ENCODE measurements at regions not wholly inside any gene's neighbourhood (a gene's known extent, or its start where the extent isn't known, plus 50 kb on each side); places are given as distances from the start of the nearest gene placed in this dataset.

- Histone ChIP-seq H3K9me2 (replicated peaks; ENCODE audit: low read length) (no peaks in the 10 kb centered on the region), H3F3A (ENCODE audit: low read length, unreplicated experiment) (no peaks in the 10 kb centered on the region), H4K20me1 (ENCODE audit: low read length) (no peaks in the 10 kb centered on the region), H3K27ac (ENCODE audit: low read length) (no peak overlapping the region), H3K4me1 (ENCODE audit: insufficient read depth, low read length) (no peaks in the 10 kb centered on the region), H3K9ac (ENCODE audit: low read length) (no peak overlapping the region), H3K27me3 (ENCODE audit: low read length) (no peaks in the 10 kb centered on the region), H2AFZ (ENCODE audit: low read length) (no peak overlapping the region), H3K4me3 (ENCODE audit: low read length) (no peak overlapping the region), H3K4me2 (ENCODE audit: low read length) (no peak overlapping the region), H3K36me3 (ENCODE audit: low read depth, low read length) (no peaks in the 10 kb centered on the region), H3K79me2 (ENCODE audit: low read length) (no peaks in the 10 kb centered on the region), H3K9me3 (ENCODE audit: low read length) (0 out of 2 replicates have a peak, but pooled peaks cover 5% of the 10 kb centered on the region)
- ATAC-seq: no peak
- TF ChIP-seq EZH2phosphoT487 (IDR thresholded peaks at IDR 0.05; ENCODE audit: borderline replicate concordance, low read length) (no peak), EZH2 (IDR thresholded peaks at IDR 0.05; ENCODE audit: low read length, unreplicated experiment) (no peak), CTCF (conservative IDR thresholded peaks at IDR 0.05; ENCODE audit: low read depth, low read length) (no peak)
- ChIA-PET CTCF (no interaction called here), POLR2A (ENCODE audit: unreplicated experiment) (no interaction called here)
- no peak for DNase-seq
- intact Hi-C loops (cut with micrococcal nuclease): no loop called here
- BruUV-seq (replicated peaks): no TSS peak
These were observed 675.4 kb upstream of the AUTS2 start for GRCh38 chr7:68922850-68923249.

GRCh38 chr7:68925241-68925640, 673.0 kb upstream of the AUTS2 start:
- no TSS peak for BruUV-seq (replicated peaks)
- no peaks in the 10 kb centered on the region for H4K20me1 ChIP-seq (ENCODE audit: low read length)
- no peaks in the 10 kb centered on the region for H3K27me3 ChIP-seq (ENCODE audit: low read length)
- H3K4me1 ChIP-seq (ENCODE audit: insufficient read depth, low read length): no peaks in the 10 kb centered on the region
- H3K36me3 ChIP-seq (ENCODE audit: low read depth, low read length): no peaks in the 10 kb centered on the region
- ChIA-PET CTCF (no interaction called here), POLR2A (ENCODE audit: unreplicated experiment) (no interaction called here)
- no peaks in the 10 kb centered on the region for H3F3A ChIP-seq (ENCODE audit: low read length, unreplicated experiment)
- no peak overlapping the region for H3K9ac ChIP-seq (ENCODE audit: low read length)
- DNase-seq (no peak), ATAC-seq (no peak)
- TF ChIP-seq CTCF (conservative IDR thresholded peaks at IDR 0.05; ENCODE audit: low read depth, low read length) (no peak), EZH2phosphoT487 (IDR thresholded peaks at IDR 0.05; ENCODE audit: borderline replicate concordance, low read length) (no peak), EZH2 (IDR thresholded peaks at IDR 0.05; ENCODE audit: low read length, unreplicated experiment) (no peak)
- no peak overlapping the region for H3K27ac ChIP-seq (ENCODE audit: low read length)
- no peaks in the 10 kb centered on the region for H3K9me2 ChIP-seq (replicated peaks; ENCODE audit: low read length)
- no peak overlapping the region for H3K4me3 ChIP-seq (ENCODE audit: low read length)
- no peaks in the 10 kb centered on the region for H3K79me2 ChIP-seq (ENCODE audit: low read length)
- no peak overlapping the region for H2AFZ ChIP-seq (ENCODE audit: low read length)
- intact Hi-C loops (cut with micrococcal nuclease): no loop called here
- H3K4me2 ChIP-seq (ENCODE audit: low read length): no peak overlapping the region
- H3K9me3 ChIP-seq (ENCODE audit: low read length): no peaks in the 10 kb centered on the region

- Histone ChIP-seq H3K4me2 (ENCODE audit: low read length) (no peak overlapping the region), H3K9me3 (ENCODE audit: low read length) (no peaks in the 10 kb centered on the region), H3K27ac (ENCODE audit: low read length) (no peak overlapping the region), H3K79me2 (ENCODE audit: low read length) (no peaks in the 10 kb centered on the region), H3K36me3 (ENCODE audit: low read depth, low read length) (no peaks in the 10 kb centered on the region), H3K4me1 (ENCODE audit: insufficient read depth, low read length) (no peaks in the 10 kb centered on the region), H3K9me2 (replicated peaks; ENCODE audit: low read length) (no peaks in the 10 kb centered on the region), H3K4me3 (ENCODE audit: low read length) (no peak overlapping the region), H3K9ac (ENCODE audit: low read length) (no peak overlapping the region), H3F3A (ENCODE audit: low read length, unreplicated experiment) (no peaks in the 10 kb centered on the region), H3K27me3 (ENCODE audit: low read length) (no peaks in the 10 kb centered on the region), H2AFZ (ENCODE audit: low read length) (no peak overlapping the region), H4K20me1 (ENCODE audit: low read length) (no peaks in the 10 kb centered on the region)
- DNase-seq (no peak), ATAC-seq (no peak)
- TF ChIP-seq CTCF (conservative IDR thresholded peaks at IDR 0.05; ENCODE audit: low read depth, low read length) (no peak), EZH2phosphoT487 (IDR thresholded peaks at IDR 0.05; ENCODE audit: borderline replicate concordance, low read length) (no peak), EZH2 (IDR thresholded peaks at IDR 0.05; ENCODE audit: low read length, unreplicated experiment) (no peak)
- BruUV-seq (replicated peaks): no TSS peak
- POLR2A ChIA-PET (ENCODE audit: unreplicated experiment): no interaction called here
- intact Hi-C loops (cut with micrococcal nuclease): no loop called here
- CTCF ChIA-PET: no interaction called here
These were observed 668.5 kb upstream of the AUTS2 start for GRCh38 chr7:68929781-68930261.
